ENCODE measurements at regions not wholly inside any gene's neighbourhood (a gene's known extent, or its start where the extent isn't known, plus 50 kb on each side); places are given as distances from the start of the nearest gene placed in this dataset.

DNA sequence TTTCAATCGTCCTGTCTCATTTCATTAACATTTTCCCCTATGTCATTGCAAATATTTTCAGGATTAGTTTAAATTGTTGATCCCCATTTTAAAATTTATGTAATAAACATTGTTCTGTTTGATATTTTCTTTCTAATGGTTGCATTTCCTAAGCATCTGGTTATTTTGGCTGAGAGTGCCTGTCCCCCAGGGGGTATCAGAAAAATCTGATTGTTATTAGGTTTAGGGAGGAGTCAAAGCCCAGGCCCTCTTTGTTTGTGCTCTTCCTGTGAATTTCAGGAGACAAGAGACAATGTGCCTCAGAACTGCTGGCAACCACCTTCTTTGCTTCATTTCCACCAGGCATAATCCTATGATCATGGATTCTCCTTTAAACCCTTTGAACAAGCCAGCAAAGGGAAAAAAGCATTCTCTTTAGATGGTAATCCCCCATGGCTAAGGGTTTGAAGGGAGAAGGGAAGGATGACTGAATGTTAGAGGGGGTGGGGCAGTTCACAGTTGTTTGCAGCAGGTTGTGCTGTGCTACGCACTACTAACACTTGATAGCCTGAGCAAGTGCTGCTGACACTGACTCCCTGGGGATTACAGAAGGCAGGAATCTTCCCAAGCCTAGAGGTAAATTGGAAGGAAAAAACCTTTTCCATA, 462.4 kb upstream of the LRRC4C start:
- Histone ChIP-seq H3K79me1 (ENCODE audit: low read length) (no peaks in the 10 kb centered on the region), H3K23ac (ENCODE audit: low read length) (no peak overlapping the region), H3K27ac (ENCODE audit: low read depth, low read length) (no peak overlapping the region), H2BK5ac (ENCODE audit: low read depth, low read length, poor library complexity) (no peak overlapping the region), H3K4me1 (ENCODE audit: control insufficient read depth in 1 of 2, insufficient read depth in 2 of 2, low read length in 2 of 2) (no peaks in the 10 kb centered on the region), H2AK5ac (ENCODE audit: low read length) (no peak overlapping the region), H4K91ac (ENCODE audit: low read depth, low read length) (no peak overlapping the region), H3K4me3 (ENCODE audit: low read depth, low read length) (no peak overlapping the region), H4K8ac (ENCODE audit: low read depth, low read length) (no peak overlapping the region), H2BK120ac (ENCODE audit: insufficient read depth, low read length, poor library complexity) (no peak overlapping the region), H3K4ac (ENCODE audit: low read depth, low read length) (no peak overlapping the region), H3K27me3 (ENCODE audit: insufficient read depth, low read length) (no peaks in the 10 kb centered on the region), H3K4me2 (ENCODE audit: low read length) (no peak overlapping the region), H3K14ac (ENCODE audit: low read length) (no peak overlapping the region), H2AFZ (ENCODE audit: insufficient read depth, low read length, poor library complexity) (no peak overlapping the region), H3K18ac (ENCODE audit: low read length) (no peak overlapping the region), H4K12ac (ENCODE audit: low read depth, low read length) (no peak overlapping the region), H3K79me2 (ENCODE audit: control insufficient read depth, insufficient read depth, low read length, poor library complexity) (no peaks in the 10 kb centered on the region), H3K9ac (ENCODE audit: low read length) (no peak overlapping the region), H2BK12ac (ENCODE audit: low read length) (no peak overlapping the region), H3K36me3 (ENCODE audit: control insufficient read depth in 1 of 2, insufficient read depth in 2 of 2, low read length in 2 of 2) (no peaks in the 10 kb centered on the region), H3K9me3 (ENCODE audit: insufficient read depth, low read depth, low read length) (peaks cover 3% of the 10 kb centered on the region)
- WGBS (ENCODE audit: extremely low coverage, insufficient coverage, insufficient read length) = no CpG with 5 or more reads among the region's 2 CpGs
- DNase-seq = no peak

DNA sequence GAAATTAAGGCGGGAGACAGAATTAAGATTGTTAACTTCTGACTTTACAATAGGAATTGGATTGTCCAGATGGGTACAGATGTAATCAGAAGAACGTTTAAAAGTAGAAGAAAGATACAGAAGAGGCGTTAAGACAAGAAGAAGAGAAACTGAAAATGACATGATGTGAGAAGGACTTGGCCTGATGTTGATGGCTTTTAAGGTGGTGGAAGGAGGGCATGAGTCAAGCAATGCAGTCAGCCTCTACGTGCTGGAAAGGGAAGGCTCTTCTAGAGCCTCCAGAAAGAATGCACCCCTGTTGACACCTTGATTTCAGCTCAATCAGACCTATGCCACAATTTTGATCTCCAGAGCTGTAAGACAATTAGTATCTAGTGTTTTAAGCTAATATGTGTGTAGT, 466.9 kb upstream of the LRRC4C start:
- no peaks in the 10 kb centered on the region for H3K9me3 ChIP-seq (ENCODE audit: insufficient read depth, low read depth, low read length)
- no peak overlapping the region for H2BK120ac ChIP-seq (ENCODE audit: insufficient read depth, low read length, poor library complexity)
- H4K8ac ChIP-seq (ENCODE audit: low read depth, low read length) = no peak overlapping the region
- no peak for DNase-seq
- H3K27me3 ChIP-seq (ENCODE audit: insufficient read depth, low read length) = no peaks in the 10 kb centered on the region
- no peak overlapping the region for H3K4me3 ChIP-seq (ENCODE audit: low read depth, low read length)
- no peak overlapping the region for H3K27ac ChIP-seq (ENCODE audit: low read depth, low read length)
- H2AK5ac ChIP-seq (ENCODE audit: low read length) = no peak overlapping the region
- H3K14ac ChIP-seq (ENCODE audit: low read length) = no peak overlapping the region
- H3K4me2 ChIP-seq (ENCODE audit: low read length) = no peak overlapping the region
- no peaks in the 10 kb centered on the region for H3K36me3 ChIP-seq (ENCODE audit: control insufficient read depth in 1 of 2, insufficient read depth in 2 of 2, low read length in 2 of 2)
- no peak overlapping the region for H2AFZ ChIP-seq (ENCODE audit: insufficient read depth, low read length, poor library complexity)
- H3K4me1 ChIP-seq (ENCODE audit: control insufficient read depth in 1 of 2, insufficient read depth in 2 of 2, low read length in 2 of 2) = no peaks in the 10 kb centered on the region
- no peaks in the 10 kb centered on the region for H3K79me2 ChIP-seq (ENCODE audit: control insufficient read depth, insufficient read depth, low read length, poor library complexity)
- H3K18ac ChIP-seq (ENCODE audit: low read length) = no peak overlapping the region
- no peak overlapping the region for H3K23ac ChIP-seq (ENCODE audit: low read length)
- H4K12ac ChIP-seq (ENCODE audit: low read depth, low read length) = no peak overlapping the region
- H2BK12ac ChIP-seq (ENCODE audit: low read length) = no peak overlapping the region
- H2BK5ac ChIP-seq (ENCODE audit: low read depth, low read length, poor library complexity) = no peak overlapping the region
- no peak overlapping the region for H4K91ac ChIP-seq (ENCODE audit: low read depth, low read length)
- H3K79me1 ChIP-seq (ENCODE audit: low read length) = no peaks in the 10 kb centered on the region
- H3K4ac ChIP-seq (ENCODE audit: low read depth, low read length) = no peak overlapping the region
- no CpG with 5 or more reads among the region's 4 CpGs for WGBS (ENCODE audit: extremely low coverage, insufficient coverage, insufficient read length)
- H3K9ac ChIP-seq (ENCODE audit: low read length) = no peak overlapping the region

DNA sequence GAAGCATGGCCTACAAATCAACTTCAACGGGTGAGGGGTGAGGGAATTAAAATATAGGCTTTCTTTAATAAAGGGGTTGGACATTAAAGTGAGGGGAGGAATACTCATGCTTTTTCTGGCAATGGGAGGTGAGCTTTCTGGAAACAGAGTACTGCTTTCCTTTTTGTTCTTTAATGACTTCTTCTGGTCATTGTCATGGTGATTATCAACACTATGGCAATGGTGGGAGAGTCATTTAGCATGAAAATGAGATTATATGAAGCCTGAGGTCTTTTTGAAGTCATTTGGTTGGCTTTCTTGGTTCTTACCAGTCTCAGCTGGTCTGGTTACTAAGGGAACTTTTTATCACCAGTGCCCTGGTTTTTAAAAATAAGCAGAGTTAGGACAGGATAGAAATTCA, 475.8 kb upstream of the LRRC4C start:
- Histone ChIP-seq H3K9me3 (ENCODE audit: insufficient read depth, low read depth, low read length) (no peaks in the 10 kb centered on the region), H3K4me1 (ENCODE audit: control insufficient read depth in 1 of 2, insufficient read depth in 2 of 2, low read length in 2 of 2) (no peaks in the 10 kb centered on the region), H3K14ac (ENCODE audit: low read length) (no peak overlapping the region), H3K4me3 (ENCODE audit: low read depth, low read length) (no peak overlapping the region), H4K8ac (ENCODE audit: low read depth, low read length) (no peak overlapping the region), H4K12ac (ENCODE audit: low read depth, low read length) (no peak overlapping the region), H3K4ac (ENCODE audit: low read depth, low read length) (no peak overlapping the region), H3K27ac (ENCODE audit: low read depth, low read length) (no peak overlapping the region), H2BK5ac (ENCODE audit: low read depth, low read length, poor library complexity) (no peak overlapping the region), H3K4me2 (ENCODE audit: low read length) (no peak overlapping the region), H3K79me1 (ENCODE audit: low read length) (no peaks in the 10 kb centered on the region), H3K36me3 (ENCODE audit: control insufficient read depth in 1 of 2, insufficient read depth in 2 of 2, low read length in 2 of 2) (no peaks in the 10 kb centered on the region), H3K27me3 (ENCODE audit: insufficient read depth, low read length) (no peaks in the 10 kb centered on the region), H2BK120ac (ENCODE audit: insufficient read depth, low read length, poor library complexity) (no peak overlapping the region), H3K18ac (ENCODE audit: low read length) (no peak overlapping the region), H2AK5ac (ENCODE audit: low read length) (no peak overlapping the region), H2BK12ac (ENCODE audit: low read length) (no peak overlapping the region), H3K79me2 (ENCODE audit: control insufficient read depth, insufficient read depth, low read length, poor library complexity) (no peaks in the 10 kb centered on the region), H3K23ac (ENCODE audit: low read length) (no peak overlapping the region), H2AFZ (ENCODE audit: insufficient read depth, low read length, poor library complexity) (no peak overlapping the region), H4K91ac (ENCODE audit: low read depth, low read length) (no peak overlapping the region), H3K9ac (ENCODE audit: low read length) (no peak overlapping the region)
- WGBS (ENCODE audit: extremely low coverage, insufficient coverage, insufficient read length) = no CpG with 5 or more reads among the region's 1 CpG
- DNase-seq = no peak

DNA sequence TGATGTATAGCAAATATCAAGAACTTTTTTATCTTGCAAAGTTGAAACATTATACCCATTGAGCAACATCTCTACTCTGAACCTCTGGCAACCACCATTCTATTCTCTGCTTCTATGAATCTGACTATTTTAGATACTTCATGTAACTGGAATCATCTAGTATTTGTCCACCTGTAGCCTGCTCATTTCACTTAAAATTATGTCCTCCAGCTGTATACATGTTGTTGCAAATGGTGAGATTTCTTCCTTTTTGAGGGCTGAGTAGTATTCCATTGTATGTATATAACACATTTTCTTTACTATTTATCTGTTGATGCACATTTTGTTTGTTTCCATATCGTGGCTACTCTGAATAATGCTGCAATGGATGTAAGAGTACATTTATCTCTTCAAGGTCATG, 476.3 kb upstream of the LRRC4C start:
- no peak overlapping the region for H3K18ac ChIP-seq (ENCODE audit: low read length)
- no peaks in the 10 kb centered on the region for H3K79me2 ChIP-seq (ENCODE audit: control insufficient read depth, insufficient read depth, low read length, poor library complexity)
- H3K9me3 ChIP-seq (ENCODE audit: insufficient read depth, low read depth, low read length) = no peaks in the 10 kb centered on the region
- H4K91ac ChIP-seq (ENCODE audit: low read depth, low read length) = no peak overlapping the region
- H4K12ac ChIP-seq (ENCODE audit: low read depth, low read length) = no peak overlapping the region
- no peak overlapping the region for H3K23ac ChIP-seq (ENCODE audit: low read length)
- no CpG with 5 or more reads among the region's 1 CpG for WGBS (ENCODE audit: extremely low coverage, insufficient coverage, insufficient read length)
- H3K36me3 ChIP-seq (ENCODE audit: control insufficient read depth in 1 of 2, insufficient read depth in 2 of 2, low read length in 2 of 2) = no peaks in the 10 kb centered on the region
- H3K79me1 ChIP-seq (ENCODE audit: low read length) = no peaks in the 10 kb centered on the region
- no peak overlapping the region for H2AK5ac ChIP-seq (ENCODE audit: low read length)
- no peak overlapping the region for H4K8ac ChIP-seq (ENCODE audit: low read depth, low read length)
- no peaks in the 10 kb centered on the region for H3K4me1 ChIP-seq (ENCODE audit: control insufficient read depth in 1 of 2, insufficient read depth in 2 of 2, low read length in 2 of 2)
- DNase-seq = no peak
- H3K27ac ChIP-seq (ENCODE audit: low read depth, low read length) = no peak overlapping the region
- H2BK120ac ChIP-seq (ENCODE audit: insufficient read depth, low read length, poor library complexity) = no peak overlapping the region
- H2BK5ac ChIP-seq (ENCODE audit: low read depth, low read length, poor library complexity) = no peak overlapping the region
- no peaks in the 10 kb centered on the region for H3K27me3 ChIP-seq (ENCODE audit: insufficient read depth, low read length)
- H2AFZ ChIP-seq (ENCODE audit: insufficient read depth, low read length, poor library complexity) = no peak overlapping the region
- H3K9ac ChIP-seq (ENCODE audit: low read length) = no peak overlapping the region
- no peak overlapping the region for H3K14ac ChIP-seq (ENCODE audit: low read length)
- H3K4ac ChIP-seq (ENCODE audit: low read depth, low read length) = no peak overlapping the region
- H3K4me3 ChIP-seq (ENCODE audit: low read depth, low read length) = no peak overlapping the region
- no peak overlapping the region for H2BK12ac ChIP-seq (ENCODE audit: low read length)
- H3K4me2 ChIP-seq (ENCODE audit: low read length) = no peak overlapping the region
